Right lobe of liver (tissue), 6 donors: ENCODE measurements at regions not wholly inside any gene's neighbourhood (a gene's known extent, or its start where the extent isn't known, plus 50 kb on each side); places are given as distances from the start of the nearest gene placed in this dataset.
A peak's percentile ranks its signal among the peaks of the same experiment; 100 is the strongest.
"Not testable (repeated sequence)": the region's sequence is repeated elsewhere in the genome, so short reads cannot be mapped to it uniquely, and the experiment has no call there.

Experiments used
- ATAC-seq, 4 donors: fragments of 200-7000 bp; cut with Tn5 transposase; one replicate each; pipeline ENCODE4 v1.9.1; 2020; ENCODE audit warnings: mild to moderate bottlenecking in 4 of 4, moderate library complexity in 4 of 4
- DNase-seq, 3 donors: peaks; one replicate each; pipeline ENCODE4 v3.0.0-alpha.2; 2020
- H3K27ac ChIP-seq, 3 donors: fragments of 200-600 bp; one replicate each; pipeline ENCODE4 v1.8.0; 2022
- H3K27me3 ChIP-seq, 2 donors: fragments of 200-600 bp; one replicate each; pipeline ENCODE4 v1.8.0; 2022
- H3K36me3 ChIP-seq, 4 donors: fragments of 200-600 bp; sonication (generic) in 1 of 4; one replicate each; pipeline versions ENCODE4 v1.5.1 to v1.8.0; 2017 to 2022; ENCODE audit warnings: control low read depth in 1 of 4
- H3K4me1 ChIP-seq, 4 donors: fragments of 200-600 bp; sonication (generic) in 1 of 4; one replicate each; pipeline versions ENCODE4 v1.5.1 to v1.8.0; 2017 to 2022; ENCODE audit warnings: control low read depth in 1 of 4
- H3K4me3 ChIP-seq, 3 donors: fragments of 200-600 bp; one replicate each; pipeline ENCODE4 v1.8.0; 2022
- H3K9me3 ChIP-seq, 4 donors: fragments of 200-600 bp; sonication (generic) in 1 of 4; one replicate each; pipeline versions ENCODE4 v1.5.1 to v1.8.0; 2017 to 2022; ENCODE audit warnings: control low read depth in 1 of 4
- CTCF ChIP-seq, 4 donors: fragments of 200-600 bp in 3 of 4; fragments of 450-650 bp in 1 of 4; IDR thresholded peaks; one replicate each; pipeline versions ENCODE4 v1.5.1 to v1.8.0; 2016 to 2022; ENCODE audit warnings: antibody characterized with exemption in 4 of 4, mild to moderate bottlenecking in 2 of 4
- POLR2A ChIP-seq: fragments of 450-650 bp; IDR thresholded peaks from one replicate; pipeline ENCODE4 v1.6.1; 2017; ENCODE audit warnings: antibody characterized with exemption, mild to moderate bottlenecking
- WGBS: methylation state at CpG from one replicate; pipeline ENCODE4 v1.1.6; 2018; ENCODE audit warnings: low coverage, low lambda C conversion rate; ENCODE audit not compliant: insufficient coverage; ENCODE audit errors: missing lambda C conversion rate; 5-methylcytosine and 5-hydroxymethylcytosine counted together
- intact Hi-C, 2 donors: fragments of 100-400 bp; cut with DNase I; formaldehyde crosslinking; loops; one replicate each; pipeline versions ENCODE4 v1.11.2 to v1.14.1; 2022
- donor health status: DM: no; HTN: yes; CAD: no.
- donor health status: DM: no; HTN: no; CAD: no.
- donor health status: DM: no; HTN: no; CAD: no.
- donor health status: DM: no; HTN: yes; CAD: no.
- donor health status: DM: no; HTN: yes; CAD: no.

- no peak overlapping the region for H3K4me3 ChIP-seq
- no peaks in the 10 kb centered on the region for H3K27me3 ChIP-seq
- TF ChIP-seq POLR2A (no peak), CTCF (IDR thresholded peaks at IDR 0.05) (no peak)
- no peaks in the 10 kb centered on the region for H3K4me1 ChIP-seq
- WGBS: 20% methylated on average over 1 of the region's 7 CpGs
- no peak overlapping the region for H3K27ac ChIP-seq
- peak in 1 of 4 donors; percentile 42 for ATAC-seq
- no peaks in the 10 kb centered on the region for H3K36me3 ChIP-seq
- intact Hi-C loops: no loop called here
- no peak for DNase-seq
- H3K9me3 ChIP-seq: no peaks in the 10 kb centered on the region
Measured at GRCh38 chrY:26638063-26638462, 1016.1 kb downstream of the CDY1 start.

- H3K9me3 ChIP-seq, H3K27me3 ChIP-seq, H3K4me3 ChIP-seq, H3K4me1 ChIP-seq, H3K36me3 ChIP-seq, DNase-seq, H3K27ac ChIP-seq, intact Hi-C loops, ATAC-seq: not testable (repeated sequence)
- WGBS: no CpG with 5 or more reads among the region's 10 CpGs
Measured at GRCh38 chrY:26645856-26646255, 1023.9 kb downstream of the CDY1 start.

- H3K4me3 ChIP-seq, H3K9me3 ChIP-seq, intact Hi-C loops, ATAC-seq, DNase-seq, H3K27me3 ChIP-seq, H3K4me1 ChIP-seq, H3K27ac ChIP-seq, H3K36me3 ChIP-seq: not testable (repeated sequence)
- WGBS: no CpG with 5 or more reads among the region's 6 CpGs
Measured at GRCh38 chrY:26648240-26648639, 1026.3 kb downstream of the CDY1 start.

GRCh38 chrY:26664245-26664644, 1042.3 kb downstream of the CDY1 start:
- H3K4me1 ChIP-seq, intact Hi-C loops, H3K27me3 ChIP-seq, H3K36me3 ChIP-seq, H3K4me3 ChIP-seq, H3K9me3 ChIP-seq, ATAC-seq, H3K27ac ChIP-seq: not testable (repeated sequence)
- no CpG with 5 or more reads among the region's 8 CpGs for WGBS
- DNase-seq: peak in 1 of 3 donors; percentile 35

- intact Hi-C loops, ATAC-seq, H3K27me3 ChIP-seq, H3K36me3 ChIP-seq, H3K4me1 ChIP-seq, H3K9me3 ChIP-seq, H3K27ac ChIP-seq, H3K4me3 ChIP-seq: not testable (repeated sequence)
- DNase-seq: peak in 1 of 3 donors; percentile 45
- WGBS: no CpG with 5 or more reads among the region's 8 CpGs
Measured at GRCh38 chrY:26666691-26667090, 1044.8 kb downstream of the CDY1 start.

- H3K4me1 ChIP-seq, ATAC-seq, intact Hi-C loops, H3K27ac ChIP-seq, H3K9me3 ChIP-seq, H3K4me3 ChIP-seq, H3K36me3 ChIP-seq, H3K27me3 ChIP-seq, DNase-seq: not testable (repeated sequence)
- WGBS: no CpG with 5 or more reads among the region's 7 CpGs
Measured at GRCh38 chrY:26669243-26669642, 1047.3 kb downstream of the CDY1 start.

GRCh38 chrY:26670360-26670871, 1048.5 kb downstream of the CDY1 start:
- peak in 1 of 4 donors; percentile 39 for ATAC-seq
- not testable (repeated sequence) for H3K4me3 ChIP-seq
- WGBS: 53% methylated on average over 3 of the region's 13 CpGs

GRCh38 chrY:26670881-26671879, 1049.3 kb downstream of the CDY1 start:
- intact Hi-C loops: not testable (repeated sequence)
- WGBS: 67% methylated on average over 1 of the region's 20 CpGs
- peak in 1 of 3 donors; percentile 70 for DNase-seq

More at GRCh38 chrY:26670360-26670871, 1048.5 kb downstream of the CDY1 start:
- H3K4me1 ChIP-seq, H3K27ac ChIP-seq, H3K36me3 ChIP-seq, H3K9me3 ChIP-seq, intact Hi-C loops, H3K27me3 ChIP-seq: not testable (repeated sequence)
- peak in 1 of 3 donors; percentile 61 for DNase-seq

More at GRCh38 chrY:26670881-26671879, 1049.3 kb downstream of the CDY1 start:
- peak in 1 of 4 donors; percentile 50 for ATAC-seq
- not testable (repeated sequence) for H3K4me3 ChIP-seq, H3K36me3 ChIP-seq, H3K9me3 ChIP-seq, H3K4me1 ChIP-seq, H3K27ac ChIP-seq, H3K27me3 ChIP-seq
